Spleen (tissue), 11 donors: ENCODE measurements at regions not wholly inside any gene's neighbourhood (a gene's known extent, or its start where the extent isn't known, plus 50 kb on each side); places are given as distances from the start of the nearest gene placed in this dataset.

ENCODE experiments used
- DNase-seq: peaks from one replicate; pipeline ENCODE4 v3.0.0-alpha.2; 2020
- H3K27ac ChIP-seq, 8 donors: fragments of 200-600 bp; sonication (generic) in 7 of 8; 1 replicate in 4 of 8; 2 replicates in 4 of 8; pipeline versions ENCODE4 v1.5.0 to v1.8.0; 2016 to 2021; ENCODE audit warnings: inconsistent platforms in 4 of 8, mild to moderate bottlenecking in 4 of 8, moderate library complexity in 1 of 8
- H3K27me3 ChIP-seq, 7 donors: fragments of 200-600 bp; sonication (generic) in 6 of 7; replicated peaks in 1 of 7; 1 replicate in 4 of 7; 2 replicates in 3 of 7; pipeline versions ENCODE4 v1.5.0 to v1.8.0; 2016 to 2021; ENCODE audit warnings: inconsistent platforms in 3 of 7, mild to moderate bottlenecking in 1 of 7
- H3K36me3 ChIP-seq, 6 donors: fragments of 200-600 bp; sonication (generic) in 5 of 6; 1 replicate in 4 of 6; 2 replicates in 2 of 6; pipeline versions ENCODE4 v1.5.0 to v1.8.0; 2016 to 2021; ENCODE audit warnings: inconsistent platforms in 2 of 6
- H3K4me1 ChIP-seq, 6 donors: fragments of 200-600 bp; sonication (generic) in 5 of 6; 1 replicate in 3 of 6; 2 replicates in 3 of 6; pipeline versions ENCODE4 v1.5.0 to v1.8.0; 2016 to 2021; ENCODE audit warnings: inconsistent platforms in 3 of 6
- H3K4me3 ChIP-seq, 8 donors: fragments of 200-600 bp; sonication (generic) in 7 of 8; 1 replicate in 4 of 8; 2 replicates in 4 of 8; pipeline versions ENCODE4 v1.5.0 to v1.8.0; 2016 to 2021; ENCODE audit warnings: inconsistent platforms in 4 of 8, mild to moderate bottlenecking in 4 of 8, moderate library complexity in 2 of 8
- H3K9me3 ChIP-seq, 8 donors: fragments of 200-600 bp; sonication (generic) in 7 of 8; 1 replicate in 4 of 8; 2 replicates in 4 of 8; pipeline versions ENCODE4 v1.5.0 to v1.8.0; 2016 to 2021; ENCODE audit warnings: inconsistent platforms in 4 of 8
- POLR2A ChIP-seq, 3 donors: fragments of 450-650 bp; IDR thresholded peaks; one replicate each; pipeline ENCODE4 v1.5.1; 2017; ENCODE audit warnings: antibody characterized with exemption in 3 of 3, mild to moderate bottlenecking in 1 of 3
- POLR2AphosphoS5 ChIP-seq, 3 donors: sonication (generic); formaldehyde crosslinking; IDR thresholded peaks; one replicate each; pipeline ENCODE4 v1.5.1; 2017; ENCODE audit warnings: antibody characterized with exemption in 3 of 3
- WGBS, 5 donors: extraction: QIAGEN DNeasy Blood & Tissue Kit in 3 of 5; methylation state at CpG; one replicate each; pipeline versions ENCODE4 v1.1.5 to v1.1.7; 2013 to 2018; 5-methylcytosine and 5-hydroxymethylcytosine counted together
- intact Hi-C: fragments of 100-400 bp; cut with DNase I; formaldehyde crosslinking; loops from one replicate; pipeline ENCODE4 v1.15.0; 2023; ENCODE audit warnings: low total_unique reads
- TF ChIP-seq, protein P1 (sequence below), 11 experiments: fragments of 200-600 bp in 7 of 11; fragments of 450-650 bp in 4 of 11; sonication (generic) in 4 of 11; IDR thresholded peaks in 8 of 11; conservative IDR thresholded peaks in 3 of 11; 1 replicate in 7 of 11; 2 replicates in 4 of 11; pipeline versions ENCODE4 v1.4.0 to v1.8.0; 2016 to 2021; ENCODE audit warnings: antibody characterized with exemption in 11 of 11, inconsistent platforms in 4 of 11, mild to moderate bottlenecking in 1 of 11
- donor health status: healthy with polysubstance abuse.
- donor health status: DM: no; HTN: no; CAD: no; lungs with moderate emphysema.
- donor health status: DM: no; HTN: no; CAD: no.
- donor health status: Bipolar disorder and iron deficiency.
- donor health status: healthy.
- donor health status: DM: no; HTN: no; CAD: no.
- donor health status: DM: yes; HTN: yes; CAD: no.

DNA sequence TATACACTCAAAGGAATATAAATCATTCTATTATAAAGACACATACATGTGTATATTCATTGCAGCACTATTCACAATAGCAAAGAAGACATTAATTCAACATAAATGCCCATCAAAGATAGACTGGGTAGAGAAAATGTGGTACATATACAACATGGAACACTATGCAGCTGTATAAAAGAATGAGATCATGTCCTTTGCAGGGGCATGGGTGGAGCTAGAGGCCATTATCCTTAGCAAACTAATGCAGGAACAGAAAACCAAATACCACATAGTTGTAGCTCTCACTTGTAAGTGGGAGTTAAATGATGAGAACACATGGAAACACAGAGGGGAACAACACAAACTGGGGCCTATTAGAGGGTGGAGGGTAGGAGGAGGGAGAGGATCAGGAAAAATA lies 121.0 kb upstream of the LOC128125822 start:
- no peaks in the 10 kb centered on the region for H3K36me3 ChIP-seq
- intact Hi-C loops = no loop called here

DNA sequence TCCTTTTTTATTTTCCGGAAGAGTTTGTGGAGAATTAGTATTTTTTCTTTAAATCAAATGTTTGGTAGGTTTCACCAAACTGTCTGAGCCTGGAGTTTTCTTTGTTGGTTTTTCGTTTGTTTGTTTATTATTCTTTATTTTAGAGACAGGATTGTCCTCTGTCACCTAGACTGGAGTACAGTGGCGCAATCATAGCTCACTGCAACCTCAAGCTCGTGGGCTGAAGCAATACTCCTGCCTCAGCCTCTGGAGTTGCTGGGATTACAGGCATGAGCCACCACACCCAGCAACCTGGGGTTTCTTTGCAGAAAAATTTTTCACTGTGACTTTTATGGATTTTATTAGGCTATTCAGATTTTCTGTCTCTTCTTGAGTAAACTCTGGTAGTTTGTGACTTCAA lies 120.2 kb upstream of the LOC128125822 start:
- H3K27me3 ChIP-seq = no peaks in the 10 kb centered on the region
- no peaks in the 10 kb centered on the region for H3K36me3 ChIP-seq
- no peak overlapping the region for H3K4me3 ChIP-seq
- H3K27ac ChIP-seq = no peak overlapping the region
- DNase-seq = no peak
- H3K4me1 ChIP-seq = no peaks in the 10 kb centered on the region
- intact Hi-C loops = no loop called here
- no peaks in the 10 kb centered on the region for H3K9me3 ChIP-seq
- 64 to 78% (median 72%) methylated on average over 4 of the region's 4 CpGs for WGBS, 5 donors
- no peak for TF ChIP-seq POLR2A (IDR thresholded peaks at IDR 0.05)
- TF ChIP-seq POLR2AphosphoS5 (IDR thresholded peaks at IDR 0.05) = no peak

More for the DNA sequence above, 121.0 kb upstream of the LOC128125822 start:
- Histone ChIP-seq H3K27me3 (no peaks in the 10 kb centered on the region), H3K4me3 (no peak overlapping the region), H3K27ac (no peak overlapping the region), H3K9me3 (no peaks in the 10 kb centered on the region), H3K4me1 (no peaks in the 10 kb centered on the region)
- no peak for DNase-seq
- TF ChIP-seq, protein P1, sequence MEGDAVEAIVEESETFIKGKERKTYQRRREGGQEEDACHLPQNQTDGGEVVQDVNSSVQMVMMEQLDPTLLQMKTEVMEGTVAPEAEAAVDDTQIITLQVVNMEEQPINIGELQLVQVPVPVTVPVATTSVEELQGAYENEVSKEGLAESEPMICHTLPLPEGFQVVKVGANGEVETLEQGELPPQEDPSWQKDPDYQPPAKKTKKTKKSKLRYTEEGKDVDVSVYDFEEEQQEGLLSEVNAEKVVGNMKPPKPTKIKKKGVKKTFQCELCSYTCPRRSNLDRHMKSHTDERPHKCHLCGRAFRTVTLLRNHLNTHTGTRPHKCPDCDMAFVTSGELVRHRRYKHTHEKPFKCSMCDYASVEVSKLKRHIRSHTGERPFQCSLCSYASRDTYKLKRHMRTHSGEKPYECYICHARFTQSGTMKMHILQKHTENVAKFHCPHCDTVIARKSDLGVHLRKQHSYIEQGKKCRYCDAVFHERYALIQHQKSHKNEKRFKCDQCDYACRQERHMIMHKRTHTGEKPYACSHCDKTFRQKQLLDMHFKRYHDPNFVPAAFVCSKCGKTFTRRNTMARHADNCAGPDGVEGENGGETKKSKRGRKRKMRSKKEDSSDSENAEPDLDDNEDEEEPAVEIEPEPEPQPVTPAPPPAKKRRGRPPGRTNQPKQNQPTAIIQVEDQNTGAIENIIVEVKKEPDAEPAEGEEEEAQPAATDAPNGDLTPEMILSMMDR (IDR thresholded peaks at IDR 0.05 in 8 of 11, conservative IDR thresholded peaks at IDR 0.05 in 3 of 11) = no peak
- TF ChIP-seq POLR2A (IDR thresholded peaks at IDR 0.05) (no peak), POLR2AphosphoS5 (IDR thresholded peaks at IDR 0.05) (no peak)

DNA sequence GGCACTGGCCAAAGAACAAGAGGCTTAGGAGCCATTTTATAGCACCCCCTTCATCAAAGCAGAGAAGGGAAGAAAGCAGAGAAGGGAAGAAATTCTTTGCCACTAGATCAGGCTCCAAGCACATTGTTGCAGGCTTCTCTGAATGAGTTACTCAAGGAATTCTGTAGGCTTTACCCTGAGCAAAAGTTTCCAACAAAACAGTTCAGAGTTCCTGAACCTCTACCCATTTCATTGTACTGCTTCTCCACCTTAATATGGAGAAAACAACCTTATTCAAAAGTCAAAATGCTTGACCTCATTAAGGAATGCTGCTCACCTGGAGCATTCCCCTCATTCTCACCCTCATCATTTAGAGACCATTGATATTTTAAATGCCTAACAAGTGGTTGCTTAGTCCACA lies 115.5 kb upstream of the LOC128125822 start:
- H3K4me1 ChIP-seq = no peaks in the 10 kb centered on the region
- no peak overlapping the region for H3K4me3 ChIP-seq
- DNase-seq = no peak
- intact Hi-C loops = no loop called here
- H3K9me3 ChIP-seq = no peaks in the 10 kb centered on the region
- TF ChIP-seq POLR2A (IDR thresholded peaks at IDR 0.05) = no peak
- TF ChIP-seq, protein P1 (IDR thresholded peaks at IDR 0.05 in 8 of 11, conservative IDR thresholded peaks at IDR 0.05 in 3 of 11) = no peak
- no peak for TF ChIP-seq POLR2AphosphoS5 (IDR thresholded peaks at IDR 0.05)
- H3K27me3 ChIP-seq = no peaks in the 10 kb centered on the region
- H3K36me3 ChIP-seq = no peaks in the 10 kb centered on the region
- H3K27ac ChIP-seq = no peak overlapping the region

DNA sequence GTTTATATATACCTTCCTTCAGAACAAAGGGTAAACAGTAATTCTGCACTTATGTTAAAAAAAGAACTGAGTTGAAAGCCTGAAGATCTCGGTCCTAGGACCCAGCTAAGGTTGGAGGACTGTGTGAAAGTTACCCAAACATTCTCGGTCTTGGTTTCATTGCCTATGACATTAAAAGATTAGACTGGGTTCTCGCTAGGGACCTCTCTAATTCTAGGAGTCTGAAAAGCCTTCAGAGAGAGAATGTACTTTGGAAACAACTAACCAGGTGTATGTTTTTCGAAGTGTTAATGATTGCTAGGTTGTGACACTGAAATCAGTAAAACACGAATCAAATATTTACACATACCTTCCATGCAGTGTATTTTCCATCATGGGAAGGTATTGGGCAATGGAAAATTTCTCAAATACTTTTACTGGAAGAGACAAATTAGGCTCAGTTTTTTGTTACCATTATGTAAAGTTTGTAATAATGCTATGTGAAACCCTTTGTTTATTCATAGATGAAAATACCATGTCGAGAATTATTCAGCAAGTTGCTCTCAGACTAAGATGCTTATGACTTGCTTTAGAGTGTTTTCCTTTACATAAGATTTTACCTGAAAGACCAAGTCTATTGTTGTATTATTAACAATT lies 113.7 kb upstream of the LOC128125822 start:
- intact Hi-C loops = no loop called here
- no peak for DNase-seq
- Histone ChIP-seq H3K27ac (no peak overlapping the region), H3K4me1 (no peaks in the 10 kb centered on the region), H3K27me3 (no peaks in the 10 kb centered on the region), H3K4me3 (no peak overlapping the region), H3K9me3 (no peaks in the 10 kb centered on the region), H3K36me3 (no peaks in the 10 kb centered on the region)
- TF ChIP-seq POLR2A (IDR thresholded peaks at IDR 0.05) (no peak), POLR2AphosphoS5 (IDR thresholded peaks at IDR 0.05) (no peak)
- TF ChIP-seq, protein P1 (IDR thresholded peaks at IDR 0.05 in 8 of 11, conservative IDR thresholded peaks at IDR 0.05 in 3 of 11) = no peak
- WGBS, 5 donors = 82 to 92% (median 86%) methylated on average over 6 of the region's 6 CpGs

DNA sequence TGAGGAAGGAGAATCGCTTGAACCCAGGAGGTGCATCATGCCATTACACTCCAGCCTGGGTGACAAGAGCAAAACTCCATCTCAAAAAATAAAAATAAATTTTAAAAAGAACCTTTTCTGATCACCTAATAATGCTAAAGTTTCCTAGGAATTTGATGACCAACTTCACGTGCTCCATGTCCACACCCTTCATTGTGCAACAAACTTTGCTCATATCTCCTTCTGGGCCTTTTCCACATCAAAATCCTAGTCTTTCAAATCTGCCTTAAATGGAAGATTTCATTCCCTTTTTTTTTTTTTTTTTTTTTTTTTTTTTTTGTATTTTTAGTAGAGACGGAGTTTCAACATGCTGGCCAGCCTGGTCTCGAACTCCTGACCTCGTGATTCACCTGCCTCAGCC lies 112.5 kb upstream of the LOC128125822 start:
- Histone ChIP-seq H3K27me3 (no peaks in the 10 kb centered on the region), H3K4me3 (no peak overlapping the region), H3K27ac (no peak overlapping the region), H3K36me3 (no peaks in the 10 kb centered on the region), H3K4me1 (no peaks in the 10 kb centered on the region), H3K9me3 (no peaks in the 10 kb centered on the region)
- TF ChIP-seq POLR2AphosphoS5 (IDR thresholded peaks at IDR 0.05) = no peak
- TF ChIP-seq POLR2A (IDR thresholded peaks at IDR 0.05) = no peak
- TF ChIP-seq, protein P1 (IDR thresholded peaks at IDR 0.05 in 8 of 11, conservative IDR thresholded peaks at IDR 0.05 in 3 of 11) = no peak
- intact Hi-C loops = no loop called here
- DNase-seq = no peak
- WGBS, 5 donors = 91 to 97% (median 95%) methylated on average over 5 of the region's 5 CpGs
